Gastrocnemius medialis (tissue), 4 donors: ENCODE measurements at regions not wholly inside any gene's neighbourhood (a gene's known extent, or its start where the extent isn't known, plus 50 kb on each side); places are given as distances from the start of the nearest gene placed in this dataset.

Source experiments
- ATAC-seq, 2 donors: fragments of 150-250 bp; one replicate each; pipeline ENCODE4 v1.9.1; 2016
- DNase-seq, 2 donors: peaks; one replicate each; pipeline ENCODE4 v3.0.0-alpha.2; 2019
- H3K27ac ChIP-seq, 4 donors: fragments of 200-600 bp; sonication (generic); 1 replicate in 1 of 4; 2 replicates in 3 of 4; pipeline ENCODE4 v1.5.1; 2016 to 2018; ENCODE audit warnings: mild to moderate bottlenecking in 2 of 4, moderate library complexity in 1 of 4
- H3K27me3 ChIP-seq, 3 donors: fragments of 200-600 bp; sonication (generic) in 2 of 3; 1 replicate in 1 of 3; 2 replicates in 2 of 3; pipeline versions ENCODE4 v1.5.1 to v1.6.0; 2016 to 2019; ENCODE audit warnings: mild to moderate bottlenecking in 1 of 3, moderate library complexity in 1 of 3
- H3K36me3 ChIP-seq, 2 donors: fragments of 200-600 bp; sonication (generic) in 1 of 2; one replicate each; pipeline ENCODE4 v1.5.1; 2017 to 2018
- H3K4me1 ChIP-seq, 2 donors: fragments of 200-600 bp; sonication (generic) in 1 of 2; one replicate each; pipeline ENCODE4 v1.5.1; 2016 to 2017; ENCODE audit warnings: mild to moderate bottlenecking in 2 of 2
- H3K4me3 ChIP-seq, 4 donors: fragments of 200-600 bp; sonication (generic) in 3 of 4; 1 replicate in 1 of 4; 2 replicates in 3 of 4; pipeline ENCODE4 v1.5.1; 2016 to 2019; ENCODE audit warnings: mild to moderate bottlenecking in 2 of 4
- H3K9me3 ChIP-seq, 3 donors: fragments of 200-600 bp; sonication (generic) in 2 of 3; 1 replicate in 1 of 3; 2 replicates in 2 of 3; pipeline ENCODE4 v1.5.1; 2016 to 2019
- POLR2A ChIP-seq, 2 donors: fragments of 450-650 bp; IDR thresholded peaks; one replicate each; pipeline ENCODE4 v1.6.1; 2017; ENCODE audit warnings: antibody characterized with exemption in 2 of 2, mild to moderate bottlenecking in 2 of 2, moderate library complexity in 2 of 2
- in situ Hi-C, 4 donors: fragments of 200-750 bp; cut with MboI; loops; one replicate each; pipeline versions ENCODE4 v1.15.0 to v1.8.0; 2017; ENCODE audit warnings: low sequenced_read_pairs in 4 of 4
- intact Hi-C: fragments of 100-400 bp; cut with DNase I; formaldehyde crosslinking; loops from one replicate; pipeline ENCODE4 v1.15.1; 2023; ENCODE audit warnings: low total_unique reads
- TF ChIP-seq, protein P1 (sequence below), 5 experiments: fragments of 450-650 bp in 3 of 5; fragments of 200-600 bp in 2 of 5; sonication (generic) in 2 of 5; IDR thresholded peaks in 4 of 5; conservative IDR thresholded peaks in 1 of 5; 1 replicate in 4 of 5; 2 replicates in 1 of 5; pipeline ENCODE4 v1.5.1; 2016 to 2019; ENCODE audit warnings: antibody characterized with exemption in 5 of 5, mild to moderate bottlenecking in 3 of 5, moderate library complexity in 3 of 5

DNA sequence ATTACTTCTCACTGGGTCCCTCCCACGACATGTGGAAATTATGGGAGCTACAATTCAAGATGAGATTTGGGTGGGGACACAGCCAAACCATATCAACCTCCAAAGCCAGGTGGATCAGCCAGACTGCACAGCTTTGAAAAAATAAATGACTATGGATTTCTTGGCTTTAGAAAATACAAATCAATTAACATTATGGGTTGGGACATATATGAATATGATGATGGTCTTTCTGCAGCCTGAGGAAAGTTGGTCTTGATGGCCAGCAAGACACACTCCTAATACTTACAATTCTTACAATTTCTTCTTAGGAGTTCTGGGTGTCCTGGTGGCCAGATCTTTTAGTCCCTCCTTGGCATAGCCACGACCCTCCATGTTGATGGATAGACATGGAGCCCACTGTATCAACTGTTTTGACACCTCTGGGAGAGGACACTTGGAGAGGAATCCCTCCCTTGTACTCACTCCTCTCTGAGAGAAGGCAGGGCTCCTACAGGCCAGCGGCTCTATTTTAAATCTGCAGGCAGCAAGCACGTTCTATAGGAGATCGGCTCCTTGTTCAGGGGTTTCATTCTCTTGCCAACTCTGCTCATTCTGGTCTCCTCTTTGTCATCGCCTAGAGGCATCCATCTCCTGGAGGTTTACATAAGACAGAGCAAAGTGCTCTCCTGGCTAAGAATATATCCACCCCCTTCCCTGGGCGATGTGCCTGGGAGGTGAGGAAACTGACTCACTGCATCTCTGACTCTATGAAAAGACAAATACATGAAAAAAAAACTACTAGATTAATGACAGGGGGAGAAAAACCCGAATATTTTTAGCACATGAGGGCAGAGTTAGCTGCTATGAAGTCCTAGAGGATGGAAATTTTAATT, 145.9 kb downstream of the CARTPT start:
- no peaks in the 10 kb centered on the region for H3K36me3 ChIP-seq
- H3K4me3 ChIP-seq = no peak overlapping the region
- no peak for DNase-seq
- no peaks in the 10 kb centered on the region for H3K9me3 ChIP-seq
- intact Hi-C loops = no loop called here
- no peaks in the 10 kb centered on the region for H3K27me3 ChIP-seq
- TF ChIP-seq POLR2A (IDR thresholded peaks at IDR 0.05) = no peak
- TF ChIP-seq, protein P1, sequence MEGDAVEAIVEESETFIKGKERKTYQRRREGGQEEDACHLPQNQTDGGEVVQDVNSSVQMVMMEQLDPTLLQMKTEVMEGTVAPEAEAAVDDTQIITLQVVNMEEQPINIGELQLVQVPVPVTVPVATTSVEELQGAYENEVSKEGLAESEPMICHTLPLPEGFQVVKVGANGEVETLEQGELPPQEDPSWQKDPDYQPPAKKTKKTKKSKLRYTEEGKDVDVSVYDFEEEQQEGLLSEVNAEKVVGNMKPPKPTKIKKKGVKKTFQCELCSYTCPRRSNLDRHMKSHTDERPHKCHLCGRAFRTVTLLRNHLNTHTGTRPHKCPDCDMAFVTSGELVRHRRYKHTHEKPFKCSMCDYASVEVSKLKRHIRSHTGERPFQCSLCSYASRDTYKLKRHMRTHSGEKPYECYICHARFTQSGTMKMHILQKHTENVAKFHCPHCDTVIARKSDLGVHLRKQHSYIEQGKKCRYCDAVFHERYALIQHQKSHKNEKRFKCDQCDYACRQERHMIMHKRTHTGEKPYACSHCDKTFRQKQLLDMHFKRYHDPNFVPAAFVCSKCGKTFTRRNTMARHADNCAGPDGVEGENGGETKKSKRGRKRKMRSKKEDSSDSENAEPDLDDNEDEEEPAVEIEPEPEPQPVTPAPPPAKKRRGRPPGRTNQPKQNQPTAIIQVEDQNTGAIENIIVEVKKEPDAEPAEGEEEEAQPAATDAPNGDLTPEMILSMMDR (IDR thresholded peaks at IDR 0.05 in 4 of 5, conservative IDR thresholded peaks at IDR 0.05 in 1 of 5) = no peak
- H3K4me1 ChIP-seq = no peaks in the 10 kb centered on the region
- in situ Hi-C loops = no loop called here
- no peak for ATAC-seq
- no peak overlapping the region for H3K27ac ChIP-seq

- no peak for DNase-seq
- no peak for ATAC-seq
- Histone ChIP-seq H3K9me3 (no peaks in the 10 kb centered on the region), H3K4me3 (no peak overlapping the region), H3K27ac (no peak overlapping the region), H3K36me3 (no peaks in the 10 kb centered on the region), H3K27me3 (no peaks in the 10 kb centered on the region), H3K4me1 (no peaks in the 10 kb centered on the region)
- TF ChIP-seq, protein P1 (IDR thresholded peaks at IDR 0.05 in 4 of 5, conservative IDR thresholded peaks at IDR 0.05 in 1 of 5) = no peak
- TF ChIP-seq POLR2A (IDR thresholded peaks at IDR 0.05) = no peak
- intact Hi-C loops (no loop called here), in situ Hi-C loops (no loop called here)
Observed at GRCh38 chr5:71865665-71866320, 146.7 kb downstream of the CARTPT start.

GRCh38 chr5:71872311-71872864, 153.3 kb downstream of the CARTPT start:
- DNase-seq (no peak), ATAC-seq (no peak)
- in situ Hi-C loops (no loop called here), intact Hi-C loops (no loop called here)
- Histone ChIP-seq H3K27ac (no peak overlapping the region), H3K4me1 (no peaks in the 10 kb centered on the region), H3K27me3 (no peaks in the 10 kb centered on the region), H3K36me3 (no peaks in the 10 kb centered on the region), H3K4me3 (no peak overlapping the region), H3K9me3 (no peaks in the 10 kb centered on the region)
- TF ChIP-seq POLR2A (IDR thresholded peaks at IDR 0.05) = no peak
- TF ChIP-seq, protein P1 (IDR thresholded peaks at IDR 0.05 in 4 of 5, conservative IDR thresholded peaks at IDR 0.05 in 1 of 5) = no peak

DNA sequence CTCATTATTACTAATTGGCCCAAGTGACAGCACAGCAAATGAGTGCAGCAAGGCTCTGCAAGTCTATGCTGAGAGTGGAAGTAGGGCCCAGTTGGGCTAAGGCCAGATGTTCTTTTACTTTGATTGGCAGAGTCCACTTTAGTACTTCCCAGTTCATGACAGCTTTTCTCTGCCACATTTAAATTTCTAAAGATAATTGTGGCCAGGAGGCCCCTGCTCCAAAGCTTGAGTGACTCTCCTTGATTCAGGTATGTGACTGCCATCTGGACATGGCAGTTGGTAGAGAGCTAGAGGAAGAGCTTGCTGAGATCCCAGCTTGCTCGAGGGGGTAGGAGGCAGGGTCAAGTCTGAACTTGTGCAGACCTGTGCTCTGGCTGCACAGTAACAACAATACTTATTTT, 154.1 kb downstream of the CARTPT start:
- no peaks in the 10 kb centered on the region for H3K9me3 ChIP-seq
- no peaks in the 10 kb centered on the region for H3K27me3 ChIP-seq
- no peak overlapping the region for H3K27ac ChIP-seq
- no peaks in the 10 kb centered on the region for H3K36me3 ChIP-seq
- intact Hi-C loops = no loop called here
- no peaks in the 10 kb centered on the region for H3K4me1 ChIP-seq
- TF ChIP-seq, protein P1 (IDR thresholded peaks at IDR 0.05 in 4 of 5, conservative IDR thresholded peaks at IDR 0.05 in 1 of 5) = no peak
- no peak for TF ChIP-seq POLR2A (IDR thresholded peaks at IDR 0.05)
- ATAC-seq = no peak
- H3K4me3 ChIP-seq = no peak overlapping the region
- no peak for DNase-seq
- in situ Hi-C loops = no loop called here
